ENCODE measurements at regions not wholly inside any gene's neighbourhood (a gene's known extent, or its start where the extent isn't known, plus 50 kb on each side); places are given as distances from the start of the nearest gene placed in this dataset.
"Not testable (repeated sequence)": the region's sequence is repeated elsewhere in the genome, so short reads cannot be mapped to it uniquely, and the experiment has no call there.

GRCh38 chr1:10918531-10918930, 93.9 kb upstream of the TARDBP start:
- Histone ChIP-seq H3K9ac (ENCODE audit: low read depth in 1 of 2, low read length in 2 of 2) (no peak overlapping the region), H3K36me3 (ENCODE audit: control insufficient read depth in 1 of 2, insufficient read depth in 2 of 2, low read length in 2 of 2) (no peaks in the 10 kb centered on the region), H3K4me3 (ENCODE audit: low read depth in 1 of 2, low read length in 2 of 2) (no peak overlapping the region), H3K27ac (ENCODE audit: low read depth, low read length) (no peak overlapping the region), H3K27me3 (ENCODE audit: control insufficient read depth in 1 of 2, insufficient read depth in 2 of 2, low read length in 2 of 2) (peaks cover 0 to 9% of the 10 kb centered on the region in 2 donors), H3K9me3 (ENCODE audit: control insufficient read depth in 1 of 2, low read length in 2 of 2) (no peaks in the 10 kb centered on the region), H3K4me1 (ENCODE audit: control insufficient read depth in 1 of 2, insufficient read depth in 2 of 2, low read length in 2 of 2) (no peaks in the 10 kb centered on the region)

- H3K9ac ChIP-seq (ENCODE audit: low read depth in 1 of 2, low read length in 2 of 2): no peak overlapping the region
- no peaks in the 10 kb centered on the region for H3K36me3 ChIP-seq (ENCODE audit: control insufficient read depth in 1 of 2, insufficient read depth in 2 of 2, low read length in 2 of 2)
- H3K4me1 ChIP-seq (ENCODE audit: control insufficient read depth in 1 of 2, insufficient read depth in 2 of 2, low read length in 2 of 2): no peaks in the 10 kb centered on the region
- peaks cover 0 to 9% of the 10 kb centered on the region in 2 donors for H3K27me3 ChIP-seq (ENCODE audit: control insufficient read depth in 1 of 2, insufficient read depth in 2 of 2, low read length in 2 of 2)
- no peak overlapping the region for H3K27ac ChIP-seq (ENCODE audit: low read depth, low read length)
- no peak overlapping the region for H3K4me3 ChIP-seq (ENCODE audit: low read depth in 1 of 2, low read length in 2 of 2)
- H3K9me3 ChIP-seq (ENCODE audit: control insufficient read depth in 1 of 2, low read length in 2 of 2): no peaks in the 10 kb centered on the region
Measured at GRCh38 chr1:10920063-10920626, 92.3 kb upstream of the TARDBP start.

- not testable (repeated sequence) for H3K27ac ChIP-seq (ENCODE audit: low read depth, low read length); H3K9ac ChIP-seq (ENCODE audit: low read depth in 1 of 2, low read length in 2 of 2); H3K27me3 ChIP-seq (ENCODE audit: control insufficient read depth in 1 of 2, insufficient read depth in 2 of 2, low read length in 2 of 2); H3K4me1 ChIP-seq (ENCODE audit: control insufficient read depth in 1 of 2, insufficient read depth in 2 of 2, low read length in 2 of 2); H3K36me3 ChIP-seq (ENCODE audit: control insufficient read depth in 1 of 2, insufficient read depth in 2 of 2, low read length in 2 of 2); H3K4me3 ChIP-seq (ENCODE audit: low read depth in 1 of 2, low read length in 2 of 2); H3K9me3 ChIP-seq (ENCODE audit: control insufficient read depth in 1 of 2, low read length in 2 of 2)
Measured at GRCh38 chr1:10922315-10923060, 90.0 kb upstream of the TARDBP start.

- Histone ChIP-seq H3K27ac (ENCODE audit: low read depth, low read length) (no peak overlapping the region), H3K9me3 (ENCODE audit: control insufficient read depth in 1 of 2, low read length in 2 of 2) (peaks cover 6 to 7% of the 10 kb centered on the region in 2 donors), H3K36me3 (ENCODE audit: control insufficient read depth in 1 of 2, insufficient read depth in 2 of 2, low read length in 2 of 2) (no peaks in the 10 kb centered on the region), H3K27me3 (ENCODE audit: control insufficient read depth in 1 of 2, insufficient read depth in 2 of 2, low read length in 2 of 2) (peaks cover 0 to 3% of the 10 kb centered on the region in 2 donors), H3K9ac (ENCODE audit: low read depth in 1 of 2, low read length in 2 of 2) (no peak overlapping the region), H3K4me3 (ENCODE audit: low read depth in 1 of 2, low read length in 2 of 2) (no peak overlapping the region), H3K4me1 (ENCODE audit: control insufficient read depth in 1 of 2, insufficient read depth in 2 of 2, low read length in 2 of 2) (no peaks in the 10 kb centered on the region)
Measured at GRCh38 chr1:10924030-10924429, 88.4 kb upstream of the TARDBP start.

- Histone ChIP-seq H3K4me3 (ENCODE audit: low read depth in 1 of 2, low read length in 2 of 2) (no peak overlapping the region), H3K27ac (ENCODE audit: low read depth, low read length) (no peak overlapping the region), H3K36me3 (ENCODE audit: control insufficient read depth in 1 of 2, insufficient read depth in 2 of 2, low read length in 2 of 2) (no peaks in the 10 kb centered on the region), H3K4me1 (ENCODE audit: control insufficient read depth in 1 of 2, insufficient read depth in 2 of 2, low read length in 2 of 2) (no peaks in the 10 kb centered on the region), H3K9me3 (ENCODE audit: control insufficient read depth in 1 of 2, low read length in 2 of 2) (peaks cover 6 to 8% of the 10 kb centered on the region in 2 donors), H3K27me3 (ENCODE audit: control insufficient read depth in 1 of 2, insufficient read depth in 2 of 2, low read length in 2 of 2) (no peaks in the 10 kb centered on the region), H3K9ac (ENCODE audit: low read depth in 1 of 2, low read length in 2 of 2) (no peak overlapping the region)
Measured at GRCh38 chr1:10928654-10929053, 83.8 kb upstream of the TARDBP start.

GRCh38 chr1:10932088-10932487, 80.4 kb upstream of the TARDBP start:
- Histone ChIP-seq H3K9ac (ENCODE audit: low read depth in 1 of 2, low read length in 2 of 2) (no peak overlapping the region), H3K27me3 (ENCODE audit: control insufficient read depth in 1 of 2, insufficient read depth in 2 of 2, low read length in 2 of 2) (no peaks in the 10 kb centered on the region), H3K36me3 (ENCODE audit: control insufficient read depth in 1 of 2, insufficient read depth in 2 of 2, low read length in 2 of 2) (no peaks in the 10 kb centered on the region), H3K27ac (ENCODE audit: low read depth, low read length) (no peak overlapping the region), H3K9me3 (ENCODE audit: control insufficient read depth in 1 of 2, low read length in 2 of 2) (peaks cover 6 to 8% of the 10 kb centered on the region in 2 donors), H3K4me3 (ENCODE audit: low read depth in 1 of 2, low read length in 2 of 2) (no peak overlapping the region), H3K4me1 (ENCODE audit: control insufficient read depth in 1 of 2, insufficient read depth in 2 of 2, low read length in 2 of 2) (no peaks in the 10 kb centered on the region)

- Histone ChIP-seq H3K4me1 (ENCODE audit: control insufficient read depth in 1 of 2, insufficient read depth in 2 of 2, low read length in 2 of 2) (peaks cover under 1 to 1% of the 10 kb centered on the region in 2 donors), H3K9ac (ENCODE audit: low read depth in 1 of 2, low read length in 2 of 2) (no peak overlapping the region), H3K9me3 (ENCODE audit: control insufficient read depth in 1 of 2, low read length in 2 of 2) (no peaks in the 10 kb centered on the region), H3K36me3 (ENCODE audit: control insufficient read depth in 1 of 2, insufficient read depth in 2 of 2, low read length in 2 of 2) (no peaks in the 10 kb centered on the region), H3K27ac (ENCODE audit: low read depth, low read length) (no peak overlapping the region), H3K4me3 (ENCODE audit: low read depth in 1 of 2, low read length in 2 of 2) (no peak overlapping the region), H3K27me3 (ENCODE audit: control insufficient read depth in 1 of 2, insufficient read depth in 2 of 2, low read length in 2 of 2) (no peaks in the 10 kb centered on the region)
Measured at GRCh38 chr1:10934150-10934818, 78.2 kb upstream of the TARDBP start.

GRCh38 chr1:10935246-10935645, 77.2 kb upstream of the TARDBP start:
- H3K9ac ChIP-seq (ENCODE audit: low read depth in 1 of 2, low read length in 2 of 2): no peak overlapping the region
- no peaks in the 10 kb centered on the region for H3K9me3 ChIP-seq (ENCODE audit: control insufficient read depth in 1 of 2, low read length in 2 of 2)
- H3K27ac ChIP-seq (ENCODE audit: low read depth, low read length): no peak overlapping the region
- no peaks in the 10 kb centered on the region for H3K36me3 ChIP-seq (ENCODE audit: control insufficient read depth in 1 of 2, insufficient read depth in 2 of 2, low read length in 2 of 2)
- no peak overlapping the region for H3K4me3 ChIP-seq (ENCODE audit: low read depth in 1 of 2, low read length in 2 of 2)
- H3K27me3 ChIP-seq (ENCODE audit: control insufficient read depth in 1 of 2, insufficient read depth in 2 of 2, low read length in 2 of 2): no peaks in the 10 kb centered on the region
- H3K4me1 ChIP-seq (ENCODE audit: control insufficient read depth in 1 of 2, insufficient read depth in 2 of 2, low read length in 2 of 2): peaks cover 7 to 8% of the 10 kb centered on the region in 2 donors

- H3K9me3 ChIP-seq (ENCODE audit: control insufficient read depth in 1 of 2, low read length in 2 of 2): no peaks in the 10 kb centered on the region
- H3K9ac ChIP-seq (ENCODE audit: low read depth in 1 of 2, low read length in 2 of 2): no peak overlapping the region
- peaks cover 7 to 13% of the 10 kb centered on the region in 2 donors for H3K4me1 ChIP-seq (ENCODE audit: control insufficient read depth in 1 of 2, insufficient read depth in 2 of 2, low read length in 2 of 2)
- no peak overlapping the region for H3K27ac ChIP-seq (ENCODE audit: low read depth, low read length)
- H3K4me3 ChIP-seq (ENCODE audit: low read depth in 1 of 2, low read length in 2 of 2): no peak overlapping the region
- H3K36me3 ChIP-seq (ENCODE audit: control insufficient read depth in 1 of 2, insufficient read depth in 2 of 2, low read length in 2 of 2): no peaks in the 10 kb centered on the region
- H3K27me3 ChIP-seq (ENCODE audit: control insufficient read depth in 1 of 2, insufficient read depth in 2 of 2, low read length in 2 of 2): no peaks in the 10 kb centered on the region
Measured at GRCh38 chr1:10935724-10936123, 76.7 kb upstream of the TARDBP start.

Measured in duodenal mucosa (tissue), 2 donors.